Fibroblast of lung (primary cell): ENCODE measurements at regions not wholly inside any gene's neighbourhood (a gene's known extent, or its start where the extent isn't known, plus 50 kb on each side); places are given as distances from the start of the nearest gene placed in this dataset.

Experiments
- EZH2 ChIP-seq: IDR thresholded peaks from 2 replicates; pipeline ENCODE4 v1.5.1; 2012; ENCODE audit warnings: low read length, control low read depth, mild to moderate bottlenecking; ENCODE audit errors: missing control alignments
- TF ChIP-seq, protein P1 (sequence below), 2 donors: IDR thresholded peaks in 1 of 2; conservative IDR thresholded peaks in 1 of 2; 1 replicate in 1 of 2; 2 replicates in 1 of 2; pipeline ENCODE4 v1.5.1; 2011 to 2012; ENCODE audit warnings: low read length in 2 of 2, control low read depth in 1 of 2, inconsistent platforms in 1 of 2, low read depth in 1 of 2, mild to moderate bottlenecking in 1 of 2

- TF ChIP-seq, protein P1, sequence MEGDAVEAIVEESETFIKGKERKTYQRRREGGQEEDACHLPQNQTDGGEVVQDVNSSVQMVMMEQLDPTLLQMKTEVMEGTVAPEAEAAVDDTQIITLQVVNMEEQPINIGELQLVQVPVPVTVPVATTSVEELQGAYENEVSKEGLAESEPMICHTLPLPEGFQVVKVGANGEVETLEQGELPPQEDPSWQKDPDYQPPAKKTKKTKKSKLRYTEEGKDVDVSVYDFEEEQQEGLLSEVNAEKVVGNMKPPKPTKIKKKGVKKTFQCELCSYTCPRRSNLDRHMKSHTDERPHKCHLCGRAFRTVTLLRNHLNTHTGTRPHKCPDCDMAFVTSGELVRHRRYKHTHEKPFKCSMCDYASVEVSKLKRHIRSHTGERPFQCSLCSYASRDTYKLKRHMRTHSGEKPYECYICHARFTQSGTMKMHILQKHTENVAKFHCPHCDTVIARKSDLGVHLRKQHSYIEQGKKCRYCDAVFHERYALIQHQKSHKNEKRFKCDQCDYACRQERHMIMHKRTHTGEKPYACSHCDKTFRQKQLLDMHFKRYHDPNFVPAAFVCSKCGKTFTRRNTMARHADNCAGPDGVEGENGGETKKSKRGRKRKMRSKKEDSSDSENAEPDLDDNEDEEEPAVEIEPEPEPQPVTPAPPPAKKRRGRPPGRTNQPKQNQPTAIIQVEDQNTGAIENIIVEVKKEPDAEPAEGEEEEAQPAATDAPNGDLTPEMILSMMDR (conservative IDR thresholded peaks at IDR 0.05 in 1 of 2, IDR thresholded peaks at IDR 0.05 in 1 of 2; ENCODE audit: low read depth in 1 of 2, low read length in 2 of 2), result no peak
- TF ChIP-seq EZH2, result no peak
These were observed 204.3 kb upstream of the HCCS start for GRCh38 chrX:10906866-10907265.
